Parathyroid adenoma (tissue), 2 donors: ENCODE measurements at regions not wholly inside any gene's neighbourhood (a gene's known extent, or its start where the extent isn't known, plus 50 kb on each side); places are given as distances from the start of the nearest gene placed in this dataset.

Source experiments
- H2AFZ ChIP-seq: fragments of 300-600 bp; sonication (generic); one replicate; pipeline ENCODE4 v1.7.0; 2017; ENCODE audit warnings: antibody characterized with exemption, mild to moderate bottlenecking
- H3K27ac ChIP-seq: fragments of 300-600 bp; sonication (generic); one replicate; pipeline ENCODE4 v1.7.0; 2017
- H3K27me3 ChIP-seq: fragments of 300-600 bp; sonication (generic); one replicate; pipeline ENCODE4 v1.7.0; 2017; ENCODE audit warnings: low read length; ENCODE audit not compliant: control insufficient read depth, insufficient read depth
- H3K36me3 ChIP-seq: fragments of 300-600 bp; sonication (generic); one replicate; pipeline ENCODE4 v1.7.0; 2017; ENCODE audit warnings: low read length; ENCODE audit not compliant: control insufficient read depth, insufficient read depth
- H3K4me1 ChIP-seq: fragments of 300-600 bp; sonication (generic); one replicate; pipeline ENCODE4 v1.7.0; 2017; ENCODE audit warnings: control low read depth
- H3K4me2 ChIP-seq: fragments of 300-600 bp; sonication (generic); one replicate; pipeline ENCODE4 v1.7.0; 2017; ENCODE audit warnings: low read length
- H3K4me3 ChIP-seq: fragments of 300-600 bp; sonication (generic); one replicate; pipeline ENCODE4 v1.7.0; 2017; ENCODE audit warnings: low read depth, low read length
- H3K79me2 ChIP-seq: fragments of 300-600 bp; sonication (generic); one replicate; pipeline ENCODE4 v1.7.0; 2017; ENCODE audit warnings: control low read depth
- H3K9ac ChIP-seq: fragments of 300-600 bp; sonication (generic); one replicate; pipeline ENCODE4 v1.7.0; 2017; ENCODE audit warnings: mild to moderate bottlenecking
- H3K9me3 ChIP-seq: fragments of 300-600 bp; sonication (generic); one replicate; pipeline ENCODE4 v1.7.0; 2017; ENCODE audit warnings: low read length; ENCODE audit not compliant: control insufficient read depth
- CTCF ChIP-seq: fragments of 300-600 bp; sonication (generic); IDR thresholded peaks from one replicate; pipeline ENCODE4 v1.7.0; 2017; ENCODE audit warnings: antibody characterized with exemption, mild to moderate bottlenecking
- donor health status: primary hyperparathyroidism.

GRCh38 chr16:50881331-50881830 is 139.5 kb downstream of the CYLD start:
- H3K36me3 ChIP-seq, result no peaks in the 10 kb centered on the region
- peaks cover 23% of the 10 kb centered on the region for H3K4me1 ChIP-seq
- no peak overlapping the region for H3K4me2 ChIP-seq
- H3K9me3 ChIP-seq, result no peaks in the 10 kb centered on the region
- no peak overlapping the region for H3K4me3 ChIP-seq
- H3K79me2 ChIP-seq, result no peaks in the 10 kb centered on the region
- no peaks in the 10 kb centered on the region for H3K27me3 ChIP-seq
- H3K9ac ChIP-seq, result no peak overlapping the region
- H2AFZ ChIP-seq, result peak overlapping the region; percentile 66
- TF ChIP-seq CTCF, result no peak
- H3K27ac ChIP-seq, result peak overlapping the region; percentile 83

- no peak for TF ChIP-seq CTCF
- H3K4me2 ChIP-seq, result no peak overlapping the region
- H3K79me2 ChIP-seq, result no peaks in the 10 kb centered on the region
- H2AFZ ChIP-seq, result peak overlapping the region; percentile 66
- H3K4me1 ChIP-seq, result peaks cover 23% of the 10 kb centered on the region
- no peaks in the 10 kb centered on the region for H3K27me3 ChIP-seq
- H3K4me3 ChIP-seq, result no peak overlapping the region
- H3K27ac ChIP-seq, result peak overlapping the region; percentile 83
- no peaks in the 10 kb centered on the region for H3K9me3 ChIP-seq
- H3K9ac ChIP-seq, result peak overlapping the region; percentile 11
- no peaks in the 10 kb centered on the region for H3K36me3 ChIP-seq
These were observed 139.0 kb downstream of the CYLD start for GRCh38 chr16:50880926-50881325.

GRCh38 chr16:50879873-50880695 is 138.2 kb downstream of the CYLD start:
- Histone ChIP-seq H3K27ac (peak overlapping the region; percentile 83), H3K9me3 (no peaks in the 10 kb centered on the region), H3K27me3 (no peaks in the 10 kb centered on the region), H3K9ac (peak overlapping the region; percentile 24), H3K4me3 (no peak overlapping the region), H3K4me2 (peak overlapping the region; percentile 3), H3K79me2 (no peaks in the 10 kb centered on the region), H3K4me1 (peaks cover 23% of the 10 kb centered on the region), H2AFZ (peak overlapping the region; percentile 90), H3K36me3 (no peaks in the 10 kb centered on the region)
- TF ChIP-seq CTCF, result no peak

GRCh38 chr16:50878966-50879615 is 137.2 kb downstream of the CYLD start:
- Histone ChIP-seq H3K36me3 (no peaks in the 10 kb centered on the region), H3K4me3 (no peak overlapping the region), H3K27ac (peak overlapping the region; percentile 83)

More at GRCh38 chr16:50878966-50879615, 137.2 kb downstream of the CYLD start:
- Histone ChIP-seq H3K9ac (no peak overlapping the region), H2AFZ (peak overlapping the region; percentile 90), H3K9me3 (no peaks in the 10 kb centered on the region), H3K79me2 (no peaks in the 10 kb centered on the region), H3K4me1 (peaks cover 23% of the 10 kb centered on the region), H3K4me2 (no peak overlapping the region), H3K27me3 (no peaks in the 10 kb centered on the region)
- TF ChIP-seq CTCF, result no peak
